ENCODE measurements at regions not wholly inside any gene's neighbourhood (a gene's known extent, or its start where the extent isn't known, plus 50 kb on each side); places are given as distances from the start of the nearest gene placed in this dataset.
"Not testable (repeated sequence)": the region's sequence is repeated elsewhere in the genome, so short reads cannot be mapped to it uniquely, and the experiment has no call there.

DNA sequence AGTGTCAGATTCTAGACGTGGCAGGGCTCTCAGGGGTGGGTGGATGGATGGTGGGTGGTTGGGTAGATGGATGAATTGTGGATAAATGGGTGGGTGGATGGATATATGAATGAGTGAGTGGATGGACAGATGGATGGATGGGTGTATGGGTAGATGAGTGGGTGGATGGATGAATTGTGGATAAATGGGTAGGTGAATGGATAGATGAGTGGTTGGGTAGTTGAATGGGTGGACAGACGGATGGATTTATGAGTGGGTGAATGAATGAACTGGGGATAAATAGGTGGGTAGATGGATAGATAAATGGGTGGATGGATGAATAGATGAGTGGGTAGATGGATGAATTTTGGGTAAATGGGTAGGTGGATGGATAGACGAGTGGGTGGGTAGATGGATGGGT, 111.0 kb upstream of the ZNF469 start:
- DNase-seq, result not testable (repeated sequence)

DNA sequence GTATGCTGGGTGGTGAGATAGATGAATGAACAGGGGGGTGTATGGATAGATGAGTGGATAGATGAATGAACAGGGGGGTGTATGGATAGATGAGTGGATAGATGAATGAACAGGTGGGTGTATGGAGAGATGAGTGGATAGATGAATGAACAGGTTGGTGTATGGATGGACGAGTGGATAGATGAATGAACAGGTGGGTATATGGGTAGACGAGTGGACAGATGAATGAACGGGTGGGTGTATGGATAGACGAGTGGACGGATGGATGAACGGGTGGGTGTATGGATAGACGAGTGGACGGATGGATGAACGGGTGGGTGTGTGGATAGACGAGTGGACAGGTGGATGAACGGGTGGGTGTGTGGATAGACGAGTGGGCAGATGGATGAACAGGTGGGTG, 110.3 kb upstream of the ZNF469 start:
- DNase-seq, result not testable (repeated sequence)

DNA sequence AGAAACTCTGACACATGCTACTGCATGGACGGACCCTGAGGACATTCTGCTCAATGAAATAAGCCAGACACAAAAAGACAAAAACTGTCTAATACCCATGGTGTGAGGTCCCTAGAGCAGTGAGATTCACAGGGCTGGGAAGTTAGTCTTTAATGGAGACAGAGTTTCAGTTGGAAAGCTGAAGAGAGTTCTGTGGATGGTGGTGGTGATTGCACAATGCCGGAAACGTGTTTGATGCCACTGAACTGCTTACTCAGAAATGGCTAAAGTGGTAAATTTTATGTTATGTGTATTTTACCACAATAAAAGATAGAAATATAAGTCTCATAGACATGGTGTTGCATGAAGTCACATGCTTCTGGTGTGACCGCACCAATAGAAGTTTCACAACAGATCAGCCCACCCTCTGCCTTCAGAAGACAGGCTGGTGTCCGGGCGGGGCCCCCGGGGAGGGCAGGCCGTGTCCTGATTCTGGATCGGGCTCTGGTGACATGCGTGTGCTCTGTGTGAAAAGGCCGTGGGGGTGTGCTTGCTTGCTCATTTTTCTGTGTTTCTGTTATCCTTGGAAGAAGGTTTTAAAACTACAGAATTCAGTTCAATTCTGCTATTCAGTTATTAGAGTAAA, 108.5 kb upstream of the ZNF469 start:
- DNase-seq, result not testable (repeated sequence)

DNA sequence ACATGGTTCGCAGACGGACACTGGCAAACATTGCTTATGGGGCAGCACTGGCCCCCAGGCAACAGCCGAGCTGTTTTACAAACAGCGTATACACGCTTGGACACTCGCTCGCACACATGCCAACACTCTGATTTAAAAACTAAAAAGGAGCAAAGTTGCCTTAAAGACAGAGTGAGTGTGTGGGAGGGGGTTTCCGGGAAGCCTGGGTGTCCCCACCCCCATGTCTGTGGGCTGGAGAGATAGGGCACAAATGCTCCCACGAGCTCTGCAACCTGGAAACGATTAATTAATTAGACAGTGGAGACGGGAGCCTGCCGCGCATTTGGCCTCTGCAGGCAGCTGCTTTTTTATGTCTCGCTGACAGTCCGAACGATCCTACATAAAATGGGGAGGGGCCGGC, 107.9 kb upstream of the ZNF469 start:
- no peak for DNase-seq

GRCh38 chr16:88275336-88276122, 107.2 kb upstream of the ZNF469 start:
- not testable (repeated sequence) for DNase-seq

DNA sequence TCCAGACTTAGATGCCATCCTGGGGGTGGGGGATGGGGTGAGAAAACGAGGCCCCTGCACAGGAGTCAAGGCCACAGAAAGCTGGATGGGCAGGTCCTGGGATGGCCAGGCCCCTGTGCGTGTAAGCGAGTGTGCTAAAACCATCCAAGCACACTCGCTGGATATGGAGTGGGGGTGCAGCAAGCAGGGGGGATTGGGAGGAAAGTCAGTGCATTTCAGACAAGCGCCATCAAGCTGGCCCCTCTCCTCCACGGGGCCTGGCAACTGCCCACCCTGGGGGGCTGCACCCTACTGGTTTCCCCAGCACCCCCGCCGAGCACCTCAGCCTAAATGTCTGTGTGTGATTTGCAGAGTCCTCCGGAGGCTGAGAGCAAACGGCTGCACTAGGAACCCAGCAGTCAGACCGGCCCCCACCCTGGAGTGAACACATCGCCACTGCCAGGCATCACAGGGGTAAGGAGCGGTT, 106.6 kb upstream of the ZNF469 start:
- not testable (repeated sequence) for DNase-seq

DNA sequence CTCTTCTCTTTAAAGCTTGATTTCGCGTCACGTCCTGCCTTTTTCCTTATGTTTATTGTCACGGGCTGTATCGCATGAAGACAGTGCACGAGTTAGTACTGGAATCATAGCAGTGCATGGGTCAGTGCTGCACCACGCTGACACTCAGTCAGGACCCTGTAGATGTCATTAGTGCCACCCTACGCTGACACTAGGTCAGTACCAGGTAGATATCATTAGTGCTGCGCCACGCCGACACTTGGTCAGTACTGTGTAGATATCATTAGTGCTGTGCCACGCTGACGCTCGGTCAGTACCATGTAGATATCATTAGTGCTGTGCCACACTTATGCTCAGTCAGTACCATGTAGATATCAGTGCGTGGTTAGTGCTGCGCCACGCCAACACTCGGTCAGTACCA, 106.2 kb upstream of the ZNF469 start:
- no peak for DNase-seq

- no peak for DNase-seq
These were observed 102.8 kb upstream of the ZNF469 start for GRCh38 chr16:88279998-88280397.

- DNase-seq, result no peak
These were observed 100.7 kb upstream of the ZNF469 start for GRCh38 chr16:88281858-88282563.

DNA sequence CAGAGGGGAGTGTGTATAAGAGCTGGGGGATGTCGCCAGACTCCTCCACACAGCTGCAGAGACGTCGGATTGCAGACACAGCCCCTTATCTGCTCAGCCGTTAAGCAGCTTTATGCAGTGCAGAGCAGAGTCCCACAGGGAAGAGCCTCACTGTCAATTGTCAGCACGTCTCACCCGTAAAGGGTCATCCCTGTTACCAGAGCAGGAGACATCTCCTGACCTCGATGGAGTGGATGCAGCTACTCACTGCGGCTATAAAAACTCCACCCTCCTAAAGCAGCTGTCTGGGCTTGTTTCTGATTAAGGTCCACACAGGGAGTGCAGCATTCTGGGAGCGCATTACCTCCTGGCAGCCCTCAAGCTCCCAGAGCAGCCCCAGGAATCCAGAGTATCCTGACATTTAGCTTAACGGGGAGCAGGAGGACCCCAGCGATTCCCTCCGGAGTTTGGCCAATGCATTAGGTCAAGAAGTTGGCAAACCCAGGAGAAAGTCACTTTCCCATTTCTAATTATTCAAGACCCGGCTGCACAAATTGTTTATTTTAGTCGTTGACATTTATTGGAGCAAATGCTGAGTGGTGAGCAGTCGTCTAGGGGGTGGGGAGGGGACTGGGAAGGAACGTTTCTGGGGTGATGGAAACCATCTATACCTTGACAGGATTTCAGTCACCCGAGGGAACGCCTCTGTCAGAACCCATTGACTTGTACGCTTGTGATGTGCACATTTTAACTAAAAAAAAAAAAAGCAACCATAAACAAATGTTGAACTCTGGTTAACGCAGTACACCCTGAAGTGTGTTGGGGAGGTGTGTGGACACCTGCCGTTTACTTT, 100.0 kb upstream of the ZNF469 start:
- no peak for DNase-seq

DNA sequence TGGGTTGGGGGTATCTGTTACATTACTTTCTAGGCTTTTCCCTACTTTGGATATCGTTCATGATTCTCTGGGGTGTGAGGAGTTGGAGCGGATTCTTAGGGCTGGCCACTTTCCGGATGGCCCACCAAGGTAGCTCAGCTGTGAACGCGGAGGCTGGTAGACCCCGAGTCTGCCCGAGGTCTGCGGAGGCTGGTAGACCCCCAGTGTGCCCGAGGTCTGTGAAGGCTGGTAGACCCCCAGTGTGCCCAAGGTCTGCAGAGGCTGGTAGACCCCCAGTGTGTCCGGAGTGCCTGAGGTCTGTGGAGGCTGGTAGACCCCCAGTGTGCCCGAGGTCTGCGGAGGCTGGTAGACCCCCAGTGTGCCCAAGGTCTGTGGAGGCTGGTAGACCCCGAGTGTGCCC, 99.2 kb upstream of the ZNF469 start:
- no peak for DNase-seq

GRCh38 chr16:88284101-88284500, 98.7 kb upstream of the ZNF469 start:
- no peak for DNase-seq

GRCh38 chr16:88284626-88285513, 97.9 kb upstream of the ZNF469 start:
- DNase-seq, result no peak

GRCh38 chr16:88285514-88285822, 97.3 kb upstream of the ZNF469 start:
- DNase-seq, result no peak

DNA sequence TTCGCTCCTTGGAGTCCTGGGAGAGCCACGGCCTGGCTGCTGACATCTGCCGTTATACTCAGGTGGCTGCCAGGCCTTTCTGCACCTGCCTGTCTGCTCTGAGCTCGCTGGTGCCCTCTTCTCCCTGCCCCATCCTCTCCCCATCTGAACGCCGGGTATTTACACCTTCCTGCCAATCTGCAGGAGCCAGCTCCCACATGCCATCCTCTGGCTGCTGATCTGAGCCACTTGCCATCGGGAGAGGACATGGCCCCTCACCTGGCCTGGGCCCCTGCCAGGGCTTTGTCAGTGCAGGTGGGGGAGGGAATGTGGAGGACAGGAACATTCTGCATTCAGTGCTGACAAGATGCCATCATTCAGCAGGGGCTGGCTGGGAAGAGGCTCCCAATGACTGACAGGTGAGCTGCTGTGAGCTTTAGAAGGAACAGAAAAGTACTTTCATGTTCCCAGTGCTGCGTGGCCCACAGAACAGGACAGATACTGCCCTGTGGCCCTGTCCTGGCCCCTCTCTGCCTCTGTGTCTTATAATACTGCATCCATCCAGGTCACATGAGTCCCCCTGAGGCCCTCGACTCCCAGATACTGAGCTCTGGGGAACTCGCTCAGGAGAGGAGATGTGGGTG, 96.3 kb upstream of the ZNF469 start:
- no peak for DNase-seq

DNA sequence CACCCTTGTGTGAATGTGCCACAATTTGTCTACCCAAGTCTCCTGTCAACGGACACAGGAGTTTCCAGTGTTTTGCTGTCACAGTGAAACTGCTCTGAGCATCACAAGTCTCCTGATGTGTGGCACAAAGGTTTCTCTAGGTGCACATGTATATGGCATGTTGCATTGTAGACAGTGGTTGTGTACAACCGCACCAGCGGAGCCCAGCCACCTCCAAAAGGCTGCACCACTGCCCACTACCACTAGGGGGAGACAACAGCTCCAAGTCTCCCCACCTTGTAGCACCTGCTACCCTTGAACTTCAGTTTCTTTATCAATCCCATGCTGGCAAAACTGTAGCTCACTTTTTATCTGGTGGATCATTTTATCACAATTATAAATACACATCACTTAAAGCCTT, 95.5 kb upstream of the ZNF469 start:
- DNase-seq, result no peak

DNA sequence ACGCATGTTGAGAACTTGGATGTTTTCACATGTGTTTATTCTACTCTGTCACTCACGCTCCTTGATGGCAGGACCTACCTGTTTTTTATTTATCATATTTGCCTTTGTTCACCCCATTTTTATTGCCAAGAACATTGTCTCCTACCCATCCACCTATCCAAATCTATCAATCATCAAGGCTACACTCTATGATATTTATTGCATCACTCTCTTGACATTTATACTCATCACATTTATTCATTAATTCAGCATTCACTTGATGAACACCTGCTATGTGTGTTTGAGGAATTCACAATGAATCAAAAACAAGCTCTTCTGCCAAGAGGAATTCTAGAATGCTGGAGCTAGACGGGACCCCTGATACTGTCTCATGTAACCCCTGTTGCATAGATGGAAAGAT, 94.5 kb upstream of the ZNF469 start:
- DNase-seq, result no peak

DNA sequence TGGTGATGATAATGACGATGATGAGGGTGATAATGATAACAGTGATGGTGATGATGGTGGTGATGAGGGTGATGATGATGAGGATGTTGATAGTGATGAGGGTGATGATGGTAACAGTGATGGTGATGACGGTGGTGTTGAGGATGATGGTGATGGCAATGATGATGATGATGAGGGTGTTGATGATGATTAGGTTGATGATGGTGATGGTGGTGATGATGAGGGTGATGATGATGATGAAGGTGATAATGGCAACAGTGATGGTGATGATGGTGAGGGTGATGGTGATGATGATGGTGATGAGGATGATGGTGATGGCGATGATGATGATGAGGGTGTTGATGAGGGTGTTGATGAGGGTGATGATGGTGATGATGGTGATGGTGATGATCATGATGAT, 93.8 kb upstream of the ZNF469 start:
- no peak for DNase-seq

- no peak for DNase-seq
These were observed 93.2 kb upstream of the ZNF469 start for GRCh38 chr16:88289561-88289960.

DNA sequence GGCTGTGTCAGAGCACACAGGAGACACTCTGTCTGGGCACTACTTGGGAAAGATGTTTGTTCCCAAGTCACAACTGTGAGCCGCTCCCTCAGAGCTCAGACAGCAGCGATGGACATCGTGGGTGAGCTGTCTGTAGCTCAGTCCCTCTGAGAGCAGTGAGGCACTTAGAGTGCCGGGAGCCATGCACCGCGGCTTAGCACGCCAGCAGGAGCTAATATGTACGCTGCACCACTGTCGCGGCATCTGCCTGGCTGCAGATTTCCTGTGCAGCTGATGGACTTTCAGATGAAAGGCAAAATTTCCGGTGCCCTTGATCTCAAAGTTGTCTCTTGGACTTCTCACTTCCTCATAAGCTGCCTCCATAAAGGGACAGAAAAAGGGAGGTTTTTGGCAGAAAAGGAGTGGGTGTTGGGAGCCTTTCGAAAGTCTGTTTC, 92.8 kb upstream of the ZNF469 start:
- DNase-seq, result no peak

All from T1000 (cell line).